Uterus (tissue), 3 donors: ENCODE measurements at regions not wholly inside any gene's neighbourhood (a gene's known extent, or its start where the extent isn't known, plus 50 kb on each side); places are given as distances from the start of the nearest gene placed in this dataset.

Experiments used
- DNase-seq, 2 donors: peaks; one replicate each; pipeline ENCODE4 v3.0.0-alpha.2; 2019 to 2020
- H3K27ac ChIP-seq, 2 donors: fragments of 200-600 bp; sonication (generic); 1 replicate in 1 of 2; 2 replicates in 1 of 2; pipeline ENCODE4 v1.5.1; 2016 to 2018
- H3K27me3 ChIP-seq, 2 donors: fragments of 200-600 bp; sonication (generic); one replicate each; pipeline ENCODE4 v1.5.1; 2018 to 2019; ENCODE audit warnings: control low read depth in 1 of 2
- H3K36me3 ChIP-seq, 2 donors: fragments of 200-600 bp; sonication (generic); one replicate each; pipeline ENCODE4 v1.5.1; 2019; ENCODE audit warnings: control low read depth in 1 of 2
- H3K4me1 ChIP-seq, 2 donors: fragments of 200-600 bp; sonication (generic); one replicate each; pipeline ENCODE4 v1.5.1; 2018 to 2019; ENCODE audit warnings: control low read depth in 1 of 2
- H3K4me3 ChIP-seq, 2 donors: fragments of 200-600 bp; sonication (generic); 1 replicate in 1 of 2; 2 replicates in 1 of 2; pipeline ENCODE4 v1.5.1; 2018 to 2019; ENCODE audit warnings: mild to moderate bottlenecking in 1 of 2
- H3K9me3 ChIP-seq, 2 donors: fragments of 200-600 bp; sonication (generic); one replicate each; pipeline ENCODE4 v1.5.1; 2019; ENCODE audit warnings: control low read depth in 1 of 2
- POLR2A ChIP-seq, 2 donors: fragments of 450-650 bp; IDR thresholded peaks; one replicate each; pipeline ENCODE4 v1.6.1; 2016; ENCODE audit warnings: antibody characterized with exemption in 2 of 2, mild to moderate bottlenecking in 1 of 2, moderate library complexity in 1 of 2
- intact Hi-C: fragments of 100-400 bp; cut with DNase I; formaldehyde crosslinking; loops from one replicate; pipeline ENCODE4 v1.15.1; 2023; ENCODE audit warnings: low total_unique reads
- TF ChIP-seq, protein P1 (sequence below), 4 experiments: fragments of 200-600 bp in 2 of 4; fragments of 450-650 bp in 2 of 4; sonication (generic) in 2 of 4; IDR thresholded peaks; one replicate each; pipeline ENCODE4 v1.5.1; 2016 to 2019; ENCODE audit warnings: antibody characterized with exemption in 4 of 4, mild to moderate bottlenecking in 2 of 4, moderate library complexity in 1 of 4
- donor health status: DM: yes; HTN: yes; CAD: no.

DNA sequence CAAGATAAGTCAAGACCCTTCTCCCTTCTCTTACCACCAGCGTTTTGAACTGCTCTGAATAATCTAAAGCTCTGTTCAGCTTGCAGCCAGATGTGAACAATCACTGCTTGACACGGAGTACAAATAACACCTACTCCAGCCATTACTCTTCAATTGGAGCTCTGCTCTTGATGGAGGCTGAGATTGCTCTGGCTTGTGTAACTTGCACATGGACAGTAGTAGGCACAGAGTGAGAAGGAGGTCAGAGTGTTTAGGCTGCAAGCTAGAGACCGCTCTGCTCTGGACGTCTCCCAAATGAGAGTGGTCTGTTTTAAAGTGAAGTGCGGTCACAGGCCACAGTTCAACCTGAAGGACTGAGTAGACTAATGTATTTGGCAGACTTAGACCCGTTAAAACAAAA, 158.3 kb downstream of the HDGFL1 start:
- Histone ChIP-seq H3K4me3 (no peak overlapping the region), H3K27me3 (no peaks in the 10 kb centered on the region), H3K4me1 (no peaks in the 10 kb centered on the region), H3K36me3 (no peaks in the 10 kb centered on the region), H3K9me3 (no peaks in the 10 kb centered on the region), H3K27ac (no peak overlapping the region)
- DNase-seq = no peak
- intact Hi-C loops = no loop called here
- TF ChIP-seq, protein P1, sequence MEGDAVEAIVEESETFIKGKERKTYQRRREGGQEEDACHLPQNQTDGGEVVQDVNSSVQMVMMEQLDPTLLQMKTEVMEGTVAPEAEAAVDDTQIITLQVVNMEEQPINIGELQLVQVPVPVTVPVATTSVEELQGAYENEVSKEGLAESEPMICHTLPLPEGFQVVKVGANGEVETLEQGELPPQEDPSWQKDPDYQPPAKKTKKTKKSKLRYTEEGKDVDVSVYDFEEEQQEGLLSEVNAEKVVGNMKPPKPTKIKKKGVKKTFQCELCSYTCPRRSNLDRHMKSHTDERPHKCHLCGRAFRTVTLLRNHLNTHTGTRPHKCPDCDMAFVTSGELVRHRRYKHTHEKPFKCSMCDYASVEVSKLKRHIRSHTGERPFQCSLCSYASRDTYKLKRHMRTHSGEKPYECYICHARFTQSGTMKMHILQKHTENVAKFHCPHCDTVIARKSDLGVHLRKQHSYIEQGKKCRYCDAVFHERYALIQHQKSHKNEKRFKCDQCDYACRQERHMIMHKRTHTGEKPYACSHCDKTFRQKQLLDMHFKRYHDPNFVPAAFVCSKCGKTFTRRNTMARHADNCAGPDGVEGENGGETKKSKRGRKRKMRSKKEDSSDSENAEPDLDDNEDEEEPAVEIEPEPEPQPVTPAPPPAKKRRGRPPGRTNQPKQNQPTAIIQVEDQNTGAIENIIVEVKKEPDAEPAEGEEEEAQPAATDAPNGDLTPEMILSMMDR (IDR thresholded peaks at IDR 0.05) = no peak
- no peak for TF ChIP-seq POLR2A (IDR thresholded peaks at IDR 0.05)

DNA sequence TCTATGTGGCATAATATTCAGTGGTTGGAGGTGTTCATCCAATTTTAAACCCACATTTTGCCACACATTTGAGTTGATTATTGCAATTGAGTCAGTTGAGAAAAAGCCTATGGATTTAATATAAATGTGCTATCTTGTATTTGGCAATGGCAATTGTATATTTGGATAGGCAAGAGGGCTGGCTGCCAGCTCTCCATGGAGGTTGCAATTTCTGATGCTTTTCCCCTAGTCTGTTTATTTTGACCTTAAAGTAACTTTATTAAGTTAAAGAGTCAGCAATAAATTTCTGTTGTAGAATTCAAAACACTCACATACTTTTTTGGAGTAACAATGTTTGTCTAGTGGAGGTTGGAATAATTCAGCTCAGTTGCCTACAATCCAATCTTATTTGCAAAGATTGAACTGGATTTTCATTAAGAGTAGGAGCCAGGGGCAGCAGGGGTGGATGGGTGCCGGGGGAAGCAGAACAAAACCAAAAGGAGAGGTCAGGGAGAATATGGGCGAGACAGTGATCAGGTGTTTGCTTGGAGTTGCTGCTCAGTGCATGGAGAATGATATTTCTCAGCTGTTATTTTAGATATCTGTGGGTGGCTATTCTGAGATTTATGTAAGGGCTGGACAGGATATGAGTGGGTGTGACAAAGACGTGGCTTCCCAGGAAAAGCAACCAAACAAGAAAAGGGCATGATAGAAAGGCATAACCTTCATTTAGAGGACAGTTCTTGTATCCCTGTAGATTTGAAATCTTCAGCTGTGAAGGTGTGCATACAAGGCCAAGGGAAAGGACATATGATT, 163.0 kb downstream of the HDGFL1 start:
- no peak for DNase-seq
- H3K27ac ChIP-seq = no peak overlapping the region
- no peaks in the 10 kb centered on the region for H3K4me1 ChIP-seq
- H3K36me3 ChIP-seq = no peaks in the 10 kb centered on the region
- H3K4me3 ChIP-seq = no peak overlapping the region
- no peaks in the 10 kb centered on the region for H3K9me3 ChIP-seq
- no peak for TF ChIP-seq POLR2A (IDR thresholded peaks at IDR 0.05)
- TF ChIP-seq, protein P1 (IDR thresholded peaks at IDR 0.05) = no peak
- no peaks in the 10 kb centered on the region for H3K27me3 ChIP-seq
- intact Hi-C loops = no loop called here

DNA sequence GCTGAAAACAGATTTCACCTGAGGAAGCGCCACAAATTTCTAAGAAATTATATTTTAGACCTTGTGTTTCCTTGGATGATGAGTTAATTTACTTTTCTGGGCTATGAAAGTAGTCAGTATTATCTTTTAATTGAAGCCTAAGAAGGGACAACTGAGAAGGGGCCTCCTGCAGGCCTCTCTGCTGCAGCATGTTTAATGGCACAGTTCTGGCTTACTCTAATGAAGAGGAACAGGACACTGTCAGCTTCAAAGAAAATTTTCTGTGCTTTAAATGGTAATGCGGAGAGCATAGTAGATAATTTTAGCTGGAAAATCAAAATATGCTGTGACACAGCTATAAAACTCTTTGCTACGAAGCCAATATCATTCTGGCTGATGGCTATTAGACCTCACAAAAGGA, 167.4 kb downstream of the HDGFL1 start:
- Histone ChIP-seq H3K27ac (peak overlapping the region; percentile 59 to 76), H3K9me3 (no peaks in the 10 kb centered on the region), H3K27me3 (no peaks in the 10 kb centered on the region), H3K36me3 (no peaks in the 10 kb centered on the region), H3K4me1 (no peaks in the 10 kb centered on the region), H3K4me3 (no peak overlapping the region)
- intact Hi-C loops = no loop called here
- TF ChIP-seq, protein P1 (IDR thresholded peaks at IDR 0.05) = no peak
- no peak for TF ChIP-seq POLR2A (IDR thresholded peaks at IDR 0.05)
- DNase-seq = no peak

DNA sequence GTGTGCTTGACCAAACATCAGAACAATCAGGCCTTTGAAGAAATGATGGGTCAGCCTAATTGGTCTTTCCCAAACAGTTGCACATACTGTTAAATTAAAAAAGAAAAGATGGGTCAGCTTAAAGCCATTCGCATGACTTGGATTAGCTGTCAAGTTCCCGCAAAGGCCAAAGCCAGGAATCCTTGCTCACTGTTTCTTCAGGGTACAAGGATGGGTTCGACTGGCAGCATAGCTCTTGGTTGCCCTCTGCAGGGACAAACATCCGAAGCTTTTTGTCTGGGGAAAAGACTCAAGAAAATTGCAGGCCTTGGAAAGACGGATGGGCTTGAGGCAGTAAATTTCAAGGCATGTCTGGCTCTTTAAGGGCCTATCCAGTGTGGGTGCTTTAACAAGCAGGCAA, 168.0 kb downstream of the HDGFL1 start:
- intact Hi-C loops = no loop called here
- Histone ChIP-seq H3K27me3 (no peaks in the 10 kb centered on the region), H3K27ac (peak overlapping the region; percentile 59 to 76), H3K9me3 (no peaks in the 10 kb centered on the region), H3K36me3 (no peaks in the 10 kb centered on the region), H3K4me3 (no peak overlapping the region), H3K4me1 (no peaks in the 10 kb centered on the region)
- no peak for TF ChIP-seq POLR2A (IDR thresholded peaks at IDR 0.05)
- TF ChIP-seq, protein P1 (IDR thresholded peaks at IDR 0.05) = peak; percentile 38 to 78 (median 55)
- peak; percentile 67 to 70 for DNase-seq

DNA sequence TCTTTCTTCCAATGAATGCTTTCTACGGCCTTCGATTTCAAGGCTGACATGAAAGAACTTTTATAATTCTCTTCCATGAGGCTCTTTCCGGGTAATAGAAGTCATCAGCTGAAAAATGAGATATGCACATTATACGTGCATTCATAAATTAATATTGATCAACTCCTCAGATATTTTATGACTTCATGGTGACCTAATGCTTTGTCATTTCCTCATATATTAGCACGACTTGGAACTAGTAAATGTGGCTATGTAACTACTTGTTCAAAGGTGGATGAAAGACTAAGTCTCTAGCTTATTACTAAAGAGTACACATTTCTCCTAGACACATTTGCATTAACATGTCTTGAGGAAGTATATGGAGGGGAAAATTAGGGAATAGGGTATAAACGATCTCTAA, 168.8 kb downstream of the HDGFL1 start:
- TF ChIP-seq, protein P1 (IDR thresholded peaks at IDR 0.05) = no peak
- TF ChIP-seq POLR2A (IDR thresholded peaks at IDR 0.05) = no peak
- H3K4me1 ChIP-seq = no peaks in the 10 kb centered on the region
- intact Hi-C loops = no loop called here
- no peak for DNase-seq
- H3K36me3 ChIP-seq = no peaks in the 10 kb centered on the region
- H3K27me3 ChIP-seq = no peaks in the 10 kb centered on the region
- H3K4me3 ChIP-seq = no peak overlapping the region
- H3K27ac ChIP-seq = peak overlapping the region in 1 of 2 donors; percentile 59
- no peaks in the 10 kb centered on the region for H3K9me3 ChIP-seq
